ENCODE measurements at regions not wholly inside any gene's neighbourhood (a gene's known extent, or its start where the extent isn't known, plus 50 kb on each side); places are given as distances from the start of the nearest gene placed in this dataset.
"Not testable (repeated sequence)": the region's sequence is repeated elsewhere in the genome, so short reads cannot be mapped to it uniquely, and the experiment has no call there.

- no peaks in the 10 kb centered on the region for H3K9me3 ChIP-seq (ENCODE audit: control insufficient read depth in 1 of 2, low read length in 2 of 2)
- no peak overlapping the region for H3K27ac ChIP-seq (ENCODE audit: low read length)
- no peaks in the 10 kb centered on the region for H3K4me1 ChIP-seq (ENCODE audit: control insufficient read depth in 1 of 2, insufficient read depth in 2 of 2, low read length in 2 of 2)
- H3K4me3 ChIP-seq (ENCODE audit: low read depth in 1 of 2, low read length in 2 of 2): no peak overlapping the region
- no peaks in the 10 kb centered on the region for H3K27me3 ChIP-seq (ENCODE audit: low read depth, low read length)
- H3K36me3 ChIP-seq (ENCODE audit: control insufficient read depth in 1 of 2, insufficient read depth in 2 of 2, low read length in 2 of 2): peaks cover 0 to 8% of the 10 kb centered on the region in 2 donors
Observed at GRCh38 chrX:54615109-54615508, 85.1 kb downstream of the GNL3L start.

DNA sequence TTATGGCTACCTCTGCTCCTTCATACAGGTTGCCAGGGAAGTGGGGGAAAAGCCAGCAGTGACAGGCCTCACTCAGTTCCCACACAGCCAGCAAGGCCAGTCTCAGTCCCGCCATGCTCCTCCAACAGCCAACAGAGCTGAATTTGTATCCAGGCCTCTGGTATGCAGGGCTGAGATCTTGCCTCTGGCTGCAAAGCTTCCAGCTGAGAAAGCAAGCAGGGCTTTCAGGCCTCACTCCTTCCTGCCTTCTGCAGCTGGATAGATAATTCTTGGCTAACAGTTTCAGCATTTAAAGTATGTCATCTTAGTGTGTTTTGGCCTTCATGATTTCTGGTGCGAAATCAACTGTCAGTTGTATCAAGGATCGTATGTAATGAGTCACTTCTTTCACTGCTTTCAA lies 103.6 kb downstream of the GNL3L start:
- Histone ChIP-seq H3K27ac (ENCODE audit: low read length) (no peak overlapping the region), H3K9me3 (ENCODE audit: control insufficient read depth in 1 of 2, low read length in 2 of 2) (peaks cover 0 to 3% of the 10 kb centered on the region in 2 donors), H3K4me1 (ENCODE audit: control insufficient read depth in 1 of 2, insufficient read depth in 2 of 2, low read length in 2 of 2) (no peaks in the 10 kb centered on the region), H3K4me3 (ENCODE audit: low read depth in 1 of 2, low read length in 2 of 2) (no peak overlapping the region), H3K36me3 (ENCODE audit: control insufficient read depth in 1 of 2, insufficient read depth in 2 of 2, low read length in 2 of 2) (no peaks in the 10 kb centered on the region), H3K27me3 (ENCODE audit: low read depth, low read length) (no peaks in the 10 kb centered on the region)

GRCh38 chrX:54639018-54639345 lies 109.0 kb downstream of the GNL3L start:
- H3K36me3 ChIP-seq (ENCODE audit: control insufficient read depth in 1 of 2, insufficient read depth in 2 of 2, low read length in 2 of 2): peaks cover 0 to 3% of the 10 kb centered on the region in 2 donors
- peak overlapping the region; percentile 93 for H3K27ac ChIP-seq (ENCODE audit: low read length)
- no peaks in the 10 kb centered on the region for H3K4me1 ChIP-seq (ENCODE audit: control insufficient read depth in 1 of 2, insufficient read depth in 2 of 2, low read length in 2 of 2)
- no peaks in the 10 kb centered on the region for H3K9me3 ChIP-seq (ENCODE audit: control insufficient read depth in 1 of 2, low read length in 2 of 2)
- H3K4me3 ChIP-seq (ENCODE audit: low read depth in 1 of 2, low read length in 2 of 2): peak overlapping the region in 1 of 2 donors; percentile 49
- no peaks in the 10 kb centered on the region for H3K27me3 ChIP-seq (ENCODE audit: low read depth, low read length)

GRCh38 chrX:54639346-54640102 lies 109.5 kb downstream of the GNL3L start:
- Histone ChIP-seq H3K9me3 (ENCODE audit: control insufficient read depth in 1 of 2, low read length in 2 of 2) (no peaks in the 10 kb centered on the region), H3K36me3 (ENCODE audit: control insufficient read depth in 1 of 2, insufficient read depth in 2 of 2, low read length in 2 of 2) (peaks cover 0 to 3% of the 10 kb centered on the region in 2 donors), H3K27ac (ENCODE audit: low read length) (peak overlapping the region; percentile 93), H3K27me3 (ENCODE audit: low read depth, low read length) (no peaks in the 10 kb centered on the region), H3K4me1 (ENCODE audit: control insufficient read depth in 1 of 2, insufficient read depth in 2 of 2, low read length in 2 of 2) (no peaks in the 10 kb centered on the region), H3K4me3 (ENCODE audit: low read depth in 1 of 2, low read length in 2 of 2) (peak overlapping the region; percentile 49 to 61)

DNA sequence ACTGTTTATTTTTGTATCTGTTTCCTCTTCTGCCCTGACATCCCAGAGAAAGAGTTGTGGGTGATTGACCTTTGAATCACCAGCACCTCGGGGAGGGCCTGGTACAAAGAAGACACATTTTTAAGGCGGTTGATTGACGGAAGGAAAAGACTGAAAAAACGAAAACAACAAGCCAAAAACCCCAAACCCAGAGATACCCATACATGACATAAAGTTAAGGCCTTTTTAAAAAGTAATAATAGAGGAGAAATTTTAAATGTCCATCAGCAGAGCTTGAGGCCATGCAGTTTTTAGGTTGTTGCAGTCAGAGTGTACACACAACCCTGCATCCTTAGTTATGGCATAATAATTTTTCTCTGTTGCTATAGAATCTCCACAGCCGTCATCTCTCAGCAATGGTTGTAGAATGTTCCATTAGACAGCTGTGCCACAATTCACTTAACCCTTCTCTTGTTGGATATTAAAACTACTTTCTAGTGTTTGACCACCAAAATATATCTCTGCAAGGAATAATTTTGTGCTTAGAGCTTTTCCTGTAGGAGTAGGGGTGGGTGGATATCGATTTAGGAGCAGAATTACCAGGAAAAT lies 110.2 kb downstream of the GNL3L start:
- H3K27ac ChIP-seq (ENCODE audit: low read length): peak overlapping the region; percentile 93
- H3K36me3 ChIP-seq (ENCODE audit: control insufficient read depth in 1 of 2, insufficient read depth in 2 of 2, low read length in 2 of 2): peaks cover 0 to 3% of the 10 kb centered on the region in 2 donors
- H3K4me3 ChIP-seq (ENCODE audit: low read depth in 1 of 2, low read length in 2 of 2): peak overlapping the region; percentile 49 to 61

GRCh38 chrX:54640736-54641135 lies 110.7 kb downstream of the GNL3L start:
- Histone ChIP-seq H3K9me3 (ENCODE audit: control insufficient read depth in 1 of 2, low read length in 2 of 2) (no peaks in the 10 kb centered on the region), H3K27ac (ENCODE audit: low read length) (no peak overlapping the region), H3K36me3 (ENCODE audit: control insufficient read depth in 1 of 2, insufficient read depth in 2 of 2, low read length in 2 of 2) (peaks cover 0 to 3% of the 10 kb centered on the region in 2 donors), H3K4me3 (ENCODE audit: low read depth in 1 of 2, low read length in 2 of 2) (no peak overlapping the region), H3K4me1 (ENCODE audit: control insufficient read depth in 1 of 2, insufficient read depth in 2 of 2, low read length in 2 of 2) (no peaks in the 10 kb centered on the region), H3K27me3 (ENCODE audit: low read depth, low read length) (no peaks in the 10 kb centered on the region)

More for the DNA sequence above, 110.2 kb downstream of the GNL3L start:
- H3K4me1 ChIP-seq (ENCODE audit: control insufficient read depth in 1 of 2, insufficient read depth in 2 of 2, low read length in 2 of 2): no peaks in the 10 kb centered on the region
- H3K27me3 ChIP-seq (ENCODE audit: low read depth, low read length): no peaks in the 10 kb centered on the region
- no peaks in the 10 kb centered on the region for H3K9me3 ChIP-seq (ENCODE audit: control insufficient read depth in 1 of 2, low read length in 2 of 2)

GRCh38 chrX:54641530-54641929 lies 111.5 kb downstream of the GNL3L start:
- H3K36me3 ChIP-seq (ENCODE audit: control insufficient read depth in 1 of 2, insufficient read depth in 2 of 2, low read length in 2 of 2): peaks cover 0 to 3% of the 10 kb centered on the region in 2 donors
- no peak overlapping the region for H3K4me3 ChIP-seq (ENCODE audit: low read depth in 1 of 2, low read length in 2 of 2)
- H3K9me3 ChIP-seq (ENCODE audit: control insufficient read depth in 1 of 2, low read length in 2 of 2): no peaks in the 10 kb centered on the region
- H3K27me3 ChIP-seq (ENCODE audit: low read depth, low read length): no peaks in the 10 kb centered on the region
- H3K4me1 ChIP-seq (ENCODE audit: control insufficient read depth in 1 of 2, insufficient read depth in 2 of 2, low read length in 2 of 2): no peaks in the 10 kb centered on the region
- H3K27ac ChIP-seq (ENCODE audit: low read length): no peak overlapping the region

GRCh38 chrX:54647607-54648006 lies 117.6 kb downstream of the GNL3L start:
- not testable (repeated sequence) for H3K27me3 ChIP-seq (ENCODE audit: low read depth, low read length); H3K4me3 ChIP-seq (ENCODE audit: low read depth in 1 of 2, low read length in 2 of 2); H3K36me3 ChIP-seq (ENCODE audit: control insufficient read depth in 1 of 2, insufficient read depth in 2 of 2, low read length in 2 of 2); H3K4me1 ChIP-seq (ENCODE audit: control insufficient read depth in 1 of 2, insufficient read depth in 2 of 2, low read length in 2 of 2); H3K9me3 ChIP-seq (ENCODE audit: control insufficient read depth in 1 of 2, low read length in 2 of 2); H3K27ac ChIP-seq (ENCODE audit: low read length)

DNA sequence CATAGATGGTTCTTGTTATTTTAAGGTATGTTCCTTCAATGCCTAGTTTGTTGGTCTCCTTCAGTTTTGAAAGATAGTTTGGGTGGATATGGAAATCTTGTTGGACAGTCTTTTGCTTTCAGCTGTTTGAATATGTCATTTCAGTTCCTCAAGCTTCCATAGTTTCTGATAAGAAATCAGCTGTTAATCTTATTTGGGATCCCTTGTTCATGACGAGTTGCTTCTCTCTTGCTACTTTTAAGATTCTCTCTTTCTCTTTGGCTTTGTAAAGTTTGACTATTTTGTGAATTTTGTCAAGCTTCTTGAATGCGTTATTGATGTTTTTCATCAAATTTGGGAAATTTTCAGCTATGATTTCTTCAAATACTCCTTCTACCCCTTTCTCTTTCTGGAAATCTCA lies 129.5 kb downstream of the GNL3L start:
- Histone ChIP-seq H3K27me3 (ENCODE audit: low read depth, low read length) (no peaks in the 10 kb centered on the region), H3K4me3 (ENCODE audit: low read depth in 1 of 2, low read length in 2 of 2) (no peak overlapping the region), H3K36me3 (ENCODE audit: control insufficient read depth in 1 of 2, insufficient read depth in 2 of 2, low read length in 2 of 2) (no peaks in the 10 kb centered on the region), H3K9me3 (ENCODE audit: control insufficient read depth in 1 of 2, low read length in 2 of 2) (no peaks in the 10 kb centered on the region), H3K27ac (ENCODE audit: low read length) (no peak overlapping the region), H3K4me1 (ENCODE audit: control insufficient read depth in 1 of 2, insufficient read depth in 2 of 2, low read length in 2 of 2) (no peaks in the 10 kb centered on the region)

DNA sequence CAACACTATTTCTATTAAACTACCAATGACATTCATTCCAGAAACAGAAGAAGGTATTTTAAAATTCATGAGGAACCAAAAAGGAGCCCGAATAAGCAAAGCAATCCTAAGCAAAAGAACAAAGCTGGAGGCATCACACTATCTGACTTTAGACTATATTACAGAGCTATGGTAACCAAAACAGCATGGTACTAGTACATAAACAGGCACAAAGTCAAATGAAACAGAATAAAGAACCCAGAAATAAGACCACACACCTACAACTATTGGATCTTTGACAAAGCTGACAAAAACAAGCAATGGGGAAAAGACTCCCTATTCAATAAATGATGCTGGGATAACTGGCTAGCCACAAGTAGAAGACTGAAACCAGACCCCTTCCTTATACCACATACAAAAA lies 122.3 kb downstream of the ITIH6 start:
- peaks cover 0 to 2% of the 10 kb centered on the region in 2 donors for H3K9me3 ChIP-seq (ENCODE audit: control insufficient read depth in 1 of 2, low read length in 2 of 2)
- no peak overlapping the region for H3K27ac ChIP-seq (ENCODE audit: low read length)
- no peaks in the 10 kb centered on the region for H3K36me3 ChIP-seq (ENCODE audit: control insufficient read depth in 1 of 2, insufficient read depth in 2 of 2, low read length in 2 of 2)
- H3K4me1 ChIP-seq (ENCODE audit: control insufficient read depth in 1 of 2, insufficient read depth in 2 of 2, low read length in 2 of 2): no peaks in the 10 kb centered on the region
- H3K27me3 ChIP-seq (ENCODE audit: low read depth, low read length): no peaks in the 10 kb centered on the region
- no peak overlapping the region for H3K4me3 ChIP-seq (ENCODE audit: low read depth in 1 of 2, low read length in 2 of 2)

GRCh38 chrX:54695231-54695630 lies 102.8 kb downstream of the ITIH6 start:
- H3K27me3 ChIP-seq (ENCODE audit: low read depth, low read length): no peaks in the 10 kb centered on the region
- no peaks in the 10 kb centered on the region for H3K9me3 ChIP-seq (ENCODE audit: control insufficient read depth in 1 of 2, low read length in 2 of 2)
- H3K36me3 ChIP-seq (ENCODE audit: control insufficient read depth in 1 of 2, insufficient read depth in 2 of 2, low read length in 2 of 2): no peaks in the 10 kb centered on the region
- H3K4me3 ChIP-seq (ENCODE audit: low read depth in 1 of 2, low read length in 2 of 2): no peak overlapping the region
- no peaks in the 10 kb centered on the region for H3K4me1 ChIP-seq (ENCODE audit: control insufficient read depth in 1 of 2, insufficient read depth in 2 of 2, low read length in 2 of 2)
- no peak overlapping the region for H3K27ac ChIP-seq (ENCODE audit: low read length)
